GM12864 (cell line): ENCODE measurements at regions not wholly inside any gene's neighbourhood (a gene's known extent, or its start where the extent isn't known, plus 50 kb on each side); places are given as distances from the start of the nearest gene placed in this dataset.

Experiments
- DNase-seq: peaks from one replicate; pipeline ENCODE4 v3.0.0-alpha.2; 2011; ENCODE audit warnings: low read depth
- H3K4me3 ChIP-seq: 2 replicates; pipeline ENCODE4 v1.5.1; 2011; ENCODE audit warnings: mild to moderate bottlenecking, low read depth, low read length, control low read depth
- TF ChIP-seq, protein P1 (sequence below): IDR thresholded peaks from 2 replicates; pipeline ENCODE4 v1.5.1; 2011; ENCODE audit warnings: low read depth, mild to moderate bottlenecking, moderate library complexity, low read length, control low read depth, inconsistent platforms; ENCODE audit errors: missing control alignments

DNA sequence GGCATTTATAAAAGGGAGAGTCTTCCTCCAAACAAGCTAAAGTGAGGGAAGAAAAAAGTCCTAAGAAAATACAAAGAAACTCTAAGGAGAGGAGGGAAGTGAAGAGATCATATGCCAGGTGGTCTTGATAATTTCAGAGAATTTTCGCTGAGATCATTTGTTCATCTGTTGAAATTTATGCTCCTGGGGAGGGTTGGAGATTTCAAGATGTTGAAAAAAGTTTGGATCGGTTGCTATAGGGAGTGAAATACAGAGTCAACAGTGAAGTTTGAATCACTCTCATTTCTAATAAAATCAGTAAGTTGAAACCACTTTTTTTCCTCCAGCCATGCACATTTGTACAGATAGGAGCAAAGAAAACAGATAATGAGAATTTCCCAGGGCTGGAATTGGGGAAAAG lies 299.1 kb upstream of the ADAMTS5 start:
- H3K4me3 ChIP-seq = no peak overlapping the region
- TF ChIP-seq, protein P1, sequence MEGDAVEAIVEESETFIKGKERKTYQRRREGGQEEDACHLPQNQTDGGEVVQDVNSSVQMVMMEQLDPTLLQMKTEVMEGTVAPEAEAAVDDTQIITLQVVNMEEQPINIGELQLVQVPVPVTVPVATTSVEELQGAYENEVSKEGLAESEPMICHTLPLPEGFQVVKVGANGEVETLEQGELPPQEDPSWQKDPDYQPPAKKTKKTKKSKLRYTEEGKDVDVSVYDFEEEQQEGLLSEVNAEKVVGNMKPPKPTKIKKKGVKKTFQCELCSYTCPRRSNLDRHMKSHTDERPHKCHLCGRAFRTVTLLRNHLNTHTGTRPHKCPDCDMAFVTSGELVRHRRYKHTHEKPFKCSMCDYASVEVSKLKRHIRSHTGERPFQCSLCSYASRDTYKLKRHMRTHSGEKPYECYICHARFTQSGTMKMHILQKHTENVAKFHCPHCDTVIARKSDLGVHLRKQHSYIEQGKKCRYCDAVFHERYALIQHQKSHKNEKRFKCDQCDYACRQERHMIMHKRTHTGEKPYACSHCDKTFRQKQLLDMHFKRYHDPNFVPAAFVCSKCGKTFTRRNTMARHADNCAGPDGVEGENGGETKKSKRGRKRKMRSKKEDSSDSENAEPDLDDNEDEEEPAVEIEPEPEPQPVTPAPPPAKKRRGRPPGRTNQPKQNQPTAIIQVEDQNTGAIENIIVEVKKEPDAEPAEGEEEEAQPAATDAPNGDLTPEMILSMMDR = no peak
- no peak for DNase-seq

DNA sequence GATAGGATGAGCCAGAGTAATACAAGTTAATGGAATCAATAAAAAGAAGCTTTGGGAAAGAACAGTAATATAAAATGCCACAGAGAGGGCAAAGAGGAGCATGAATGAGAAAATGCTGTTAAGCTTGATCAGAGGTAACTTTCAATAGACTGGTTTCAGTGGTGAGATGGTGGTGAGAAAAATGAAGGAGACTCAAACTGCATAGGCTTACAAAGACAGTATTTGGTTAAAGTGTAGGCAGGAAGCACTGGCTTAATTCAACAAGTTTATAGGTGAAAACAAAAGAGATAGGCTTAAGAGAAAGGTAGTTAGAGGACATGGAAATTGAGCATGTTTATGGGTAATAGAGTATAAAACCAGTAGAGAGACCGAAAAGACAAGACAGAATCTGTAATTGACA lies 298.6 kb upstream of the ADAMTS5 start:
- DNase-seq = no peak
- no peak overlapping the region for H3K4me3 ChIP-seq
- TF ChIP-seq, protein P1 = no peak

DNA sequence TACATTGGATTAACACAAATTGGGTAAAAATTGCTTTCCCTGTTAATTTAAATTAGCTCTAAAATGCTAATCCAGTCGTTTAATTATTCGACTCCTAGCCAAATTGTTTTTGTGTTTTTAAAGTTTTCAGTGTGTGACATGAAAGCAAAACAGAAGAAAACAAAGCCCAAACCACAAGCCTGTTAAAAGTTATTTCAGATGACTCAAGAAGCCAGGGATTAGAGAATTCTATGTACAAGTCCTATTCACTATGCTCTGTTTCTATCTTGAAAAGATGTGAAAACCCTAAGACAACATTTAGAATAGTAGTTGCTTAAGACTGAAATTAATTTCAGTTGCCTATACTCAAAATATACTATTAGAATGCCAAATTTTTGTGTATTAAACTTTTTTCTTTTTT lies 294.8 kb upstream of the ADAMTS5 start:
- no peak for DNase-seq
- H3K4me3 ChIP-seq = no peak overlapping the region
- TF ChIP-seq, protein P1 = no peak

DNA sequence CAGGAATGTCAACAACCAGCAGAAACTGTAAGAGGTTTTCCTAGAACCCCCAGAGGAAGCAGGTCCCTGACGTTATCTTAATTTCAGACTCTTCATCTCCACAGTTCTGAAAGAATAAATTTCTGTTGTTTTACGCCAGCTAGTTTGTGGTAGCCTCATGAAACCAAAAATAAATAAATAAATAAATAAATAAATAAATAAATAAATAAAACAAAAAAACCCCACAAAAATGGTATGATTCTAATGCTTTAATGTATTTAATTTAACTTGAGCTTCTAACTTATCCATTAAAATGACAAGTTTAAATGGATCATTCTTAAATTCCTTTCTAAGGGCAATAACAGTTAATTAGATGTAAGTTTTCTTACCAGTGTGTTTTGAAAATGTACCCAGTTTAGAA lies 293.8 kb upstream of the ADAMTS5 start:
- DNase-seq = no peak
- no peak overlapping the region for H3K4me3 ChIP-seq
- TF ChIP-seq, protein P1 = no peak

DNA sequence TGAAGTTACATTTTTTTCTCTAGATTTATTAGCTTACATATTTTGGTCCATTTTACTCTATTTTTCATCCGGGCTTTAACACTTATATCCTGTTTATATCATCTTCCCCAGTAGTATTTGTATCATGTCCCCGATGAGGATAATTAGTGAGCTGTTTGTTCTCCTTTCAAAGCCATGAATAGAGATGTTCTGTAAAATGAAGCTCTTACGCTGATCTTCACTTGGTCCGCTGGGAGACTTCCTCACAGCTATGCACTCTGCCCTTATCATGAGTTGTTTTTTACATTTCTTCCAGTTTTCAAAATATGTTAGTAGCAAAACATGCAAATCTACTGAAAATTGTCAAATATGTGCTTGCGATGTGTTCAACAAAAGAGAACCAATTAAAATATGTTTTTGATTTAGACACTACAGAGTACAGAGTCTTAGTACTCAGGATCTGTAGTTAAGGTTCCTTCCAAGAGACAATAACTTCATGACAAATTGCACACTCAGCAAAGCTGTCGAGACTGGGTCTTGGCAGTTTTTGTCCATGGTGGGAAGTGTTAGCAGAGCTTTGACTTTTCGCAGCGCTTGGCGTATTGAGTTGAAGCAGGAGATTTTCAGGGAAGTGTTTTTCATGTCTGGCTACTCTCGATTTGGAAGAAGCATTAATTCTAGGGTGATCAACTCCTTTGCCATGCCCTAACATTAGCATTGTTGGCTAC lies 292.0 kb upstream of the ADAMTS5 start:
- TF ChIP-seq, protein P1 = no peak
- no peak for DNase-seq
- H3K4me3 ChIP-seq = no peak overlapping the region

DNA sequence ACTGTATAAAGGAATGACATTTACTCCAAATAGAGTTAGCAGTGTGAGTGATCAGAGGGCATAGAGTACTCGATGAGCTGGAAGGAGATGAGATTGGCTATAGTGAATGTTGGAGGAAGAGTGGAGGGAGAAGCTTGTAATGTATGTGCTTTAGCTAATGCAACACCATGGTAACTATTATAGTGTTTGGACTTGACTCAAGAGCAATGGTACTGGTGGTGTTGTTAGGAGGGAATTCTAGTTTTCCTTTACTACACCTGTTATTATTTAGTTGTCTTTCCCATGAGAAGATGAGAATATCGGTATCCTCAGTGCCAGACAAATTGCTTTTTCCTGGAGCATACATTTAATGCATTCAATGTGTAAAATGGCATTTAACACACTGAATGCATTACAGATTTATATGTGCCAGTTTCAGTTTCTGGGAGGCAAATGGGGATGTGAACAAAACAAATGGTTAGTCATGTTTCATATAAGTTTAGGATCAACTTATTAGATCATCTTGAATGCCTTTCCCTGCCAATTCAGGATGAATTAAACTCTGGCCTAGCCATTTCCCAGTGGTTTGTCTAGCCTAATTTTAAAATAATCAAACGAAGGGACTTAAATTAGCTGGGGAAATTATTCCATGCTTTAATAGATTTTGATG lies 291.1 kb upstream of the ADAMTS5 start:
- no peak overlapping the region for H3K4me3 ChIP-seq
- TF ChIP-seq, protein P1 = no peak
- DNase-seq = no peak

DNA sequence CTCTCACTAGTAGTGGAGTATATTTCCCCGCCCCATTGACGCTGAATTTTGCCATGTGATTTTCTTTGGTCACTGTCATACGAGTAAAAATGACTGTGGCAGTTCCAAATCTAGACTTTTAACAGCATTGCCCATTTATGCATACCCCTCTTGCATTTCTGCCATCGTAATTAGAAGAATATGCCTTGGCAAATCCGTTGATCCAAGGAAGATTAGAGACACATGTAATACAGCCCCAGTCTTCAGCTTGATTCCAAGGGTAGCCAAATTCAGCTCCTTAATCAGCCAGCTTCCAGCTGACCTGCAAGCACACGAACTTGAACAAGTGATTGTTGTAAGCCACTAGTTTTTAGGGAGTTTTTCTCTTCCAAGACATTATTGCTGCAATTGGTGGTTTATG lies 290.3 kb upstream of the ADAMTS5 start:
- no peak for DNase-seq
- H3K4me3 ChIP-seq = no peak overlapping the region
- TF ChIP-seq, protein P1 = no peak
